Endodermal cell (in vitro differentiated cells): ENCODE measurements at regions not wholly inside any gene's neighbourhood (a gene's known extent, or its start where the extent isn't known, plus 50 kb on each side); places are given as distances from the start of the nearest gene placed in this dataset. TPM values are rescaled to one million over a fixed set of nuclear protein-coding genes. Genes with fewer than 3 reads are reported as not detected.
"Not testable (repeated sequence)": the region's sequence is repeated elsewhere in the genome, so short reads cannot be mapped to it uniquely, and the experiment has no call there.

ENCODE experiments used
- DNase-seq: peaks from one replicate; pipeline ENCODE4 v3.0.0-alpha.2; 2017
- H3K27ac ChIP-seq: 2 replicates; pipeline ENCODE4 v1.5.1; 2013; ENCODE audit warnings: mild to moderate bottlenecking, low read depth, low read length, moderate library complexity
- H3K27me3 ChIP-seq: 2 replicates; pipeline ENCODE4 v1.6.1; 2013; ENCODE audit warnings: mild to moderate bottlenecking, low read length, moderate library complexity; ENCODE audit not compliant: insufficient read depth, control insufficient read depth, poor library complexity, severe bottlenecking
- H3K36me3 ChIP-seq: 2 replicates; pipeline ENCODE4 v1.7.0; 2013; ENCODE audit warnings: mild to moderate bottlenecking, low read length, moderate library complexity; ENCODE audit not compliant: control insufficient read depth, insufficient read depth
- H3K4me1 ChIP-seq: one replicate; pipeline ENCODE4 v1.7.0; 2013; ENCODE audit warnings: low read length; ENCODE audit not compliant: control insufficient read depth, insufficient read depth
- H3K4me3 ChIP-seq: 2 replicates; pipeline ENCODE4 v1.5.1; 2013; ENCODE audit warnings: mild to moderate bottlenecking, low read length, moderate library complexity
- H3K9ac ChIP-seq: 2 replicates; pipeline ENCODE4 v1.6.1; 2013; ENCODE audit warnings: mild to moderate bottlenecking, low read length, moderate library complexity; ENCODE audit not compliant: poor library complexity, severe bottlenecking; ENCODE audit errors: extremely low read depth
- H3K9me3 ChIP-seq: 2 replicates; pipeline ENCODE4 v1.6.1; 2013; ENCODE audit warnings: mild to moderate bottlenecking, low read length, moderate library complexity; ENCODE audit not compliant: control insufficient read depth
- H3K27ac Mint-ChIP-seq: 2 replicates; pipeline ENCODE4 v1.8.0; 2020; ENCODE audit warnings: mixed read lengths
- H3K27me3 Mint-ChIP-seq: 2 replicates; pipeline ENCODE4 v1.8.0; 2021; ENCODE audit warnings: mild to moderate bottlenecking, mixed read lengths; ENCODE audit not compliant: insufficient read depth
- H3K36me3 Mint-ChIP-seq: 2 replicates; pipeline ENCODE4 v1.8.0; 2020; ENCODE audit warnings: low read depth, mixed read lengths
- H3K4me1 Mint-ChIP-seq: 2 replicates; pipeline ENCODE4 v1.8.0; 2020; ENCODE audit warnings: mixed read lengths
- H3K4me3 Mint-ChIP-seq: 2 replicates; pipeline ENCODE4 v1.8.0; 2020; ENCODE audit warnings: mild to moderate bottlenecking, moderate library complexity, mixed read lengths
- H3K9me3 Mint-ChIP-seq: 2 replicates; pipeline ENCODE4 v1.8.0; 2020; ENCODE audit warnings: mild to moderate bottlenecking, mixed read lengths
- WGBS, 2 experiments: methylation state at CpG; one replicate each; pipeline versions ENCODE4 v1.1.5 to v1.1.7; 2013; ENCODE audit warnings: missing lambda C conversion rate in 2 of 2, mixed read lengths in 1 of 2; ENCODE audit not compliant: insufficient coverage in 1 of 2, insufficient read length in 1 of 2; 5-methylcytosine and 5-hydroxymethylcytosine counted together
- microRNA-seq: library from miRNA; unstranded; fragments of <30 nt; microRNA quantifications from one replicate; pipeline ENCODE4 v1.2.0, GENCODE V29; 2020; ENCODE audit warnings: borderline microRNAs expressed
- TF ChIP-seq, protein P1 (sequence below): fragments of 200-600 bp; sonication (generic); conservative IDR thresholded peaks from 2 replicates; pipeline ENCODE4 v1.5.0; 2021; ENCODE audit warnings: antibody characterized with exemption, mild to moderate bottlenecking

GRCh38 chrX:77389891-77390290 is 57.3 kb upstream of the FGF16 start:
- no peak for DNase-seq
- Histone ChIP-seq H3K9me3 (no peaks in the 10 kb centered on the region), H3K27ac (no peak overlapping the region), H3K4me3 (no peak overlapping the region), H3K4me1 (no peaks in the 10 kb centered on the region), H3K9ac (no peak overlapping the region), H3K36me3 (no peaks in the 10 kb centered on the region), H3K27me3 (no peaks in the 10 kb centered on the region)
- 88% methylated on average over 1 of the region's 2 CpGs; no CpG with 5 or more reads in 1 of the 2 experiments for WGBS, 2 experiments
- Mint-ChIP-seq H3K27me3 (no peaks in the 10 kb centered on the region), H3K27ac (no peak overlapping the region), H3K4me1 (no peaks in the 10 kb centered on the region), H3K4me3 (no peak overlapping the region), H3K9me3 (peaks cover 88% of the 10 kb centered on the region), H3K36me3 (peaks cover 4% of the 10 kb centered on the region)
- TF ChIP-seq, protein P1, sequence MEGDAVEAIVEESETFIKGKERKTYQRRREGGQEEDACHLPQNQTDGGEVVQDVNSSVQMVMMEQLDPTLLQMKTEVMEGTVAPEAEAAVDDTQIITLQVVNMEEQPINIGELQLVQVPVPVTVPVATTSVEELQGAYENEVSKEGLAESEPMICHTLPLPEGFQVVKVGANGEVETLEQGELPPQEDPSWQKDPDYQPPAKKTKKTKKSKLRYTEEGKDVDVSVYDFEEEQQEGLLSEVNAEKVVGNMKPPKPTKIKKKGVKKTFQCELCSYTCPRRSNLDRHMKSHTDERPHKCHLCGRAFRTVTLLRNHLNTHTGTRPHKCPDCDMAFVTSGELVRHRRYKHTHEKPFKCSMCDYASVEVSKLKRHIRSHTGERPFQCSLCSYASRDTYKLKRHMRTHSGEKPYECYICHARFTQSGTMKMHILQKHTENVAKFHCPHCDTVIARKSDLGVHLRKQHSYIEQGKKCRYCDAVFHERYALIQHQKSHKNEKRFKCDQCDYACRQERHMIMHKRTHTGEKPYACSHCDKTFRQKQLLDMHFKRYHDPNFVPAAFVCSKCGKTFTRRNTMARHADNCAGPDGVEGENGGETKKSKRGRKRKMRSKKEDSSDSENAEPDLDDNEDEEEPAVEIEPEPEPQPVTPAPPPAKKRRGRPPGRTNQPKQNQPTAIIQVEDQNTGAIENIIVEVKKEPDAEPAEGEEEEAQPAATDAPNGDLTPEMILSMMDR = no peak

- H3K9me3 Mint-ChIP-seq = peaks cover 88% of the 10 kb centered on the region
- H3K4me1 Mint-ChIP-seq, H3K27ac ChIP-seq, H3K4me3 Mint-ChIP-seq, H3K36me3 Mint-ChIP-seq, H3K9me3 ChIP-seq, H3K27ac Mint-ChIP-seq, H3K27me3 Mint-ChIP-seq, H3K27me3 ChIP-seq, H3K4me1 ChIP-seq, H3K36me3 ChIP-seq, H3K4me3 ChIP-seq, H3K9ac ChIP-seq: not testable (repeated sequence)
- 82 to 93% methylated on average over 2 to 7 of the region's 7 CpGs for WGBS, 2 experiments
- peak; percentile 48 for DNase-seq
These were observed 56.8 kb upstream of the FGF16 start for GRCh38 chrX:77390365-77390764.

- Histone ChIP-seq H3K36me3 (no peaks in the 10 kb centered on the region), H3K4me1 (no peaks in the 10 kb centered on the region), H3K9ac (no peak overlapping the region), H3K27me3 (no peaks in the 10 kb centered on the region), H3K4me3 (no peak overlapping the region), H3K9me3 (no peaks in the 10 kb centered on the region), H3K27ac (no peak overlapping the region)
- TF ChIP-seq, protein P1 = no peak
- Mint-ChIP-seq H3K27me3 (no peaks in the 10 kb centered on the region), H3K27ac (no peak overlapping the region), H3K4me1 (no peaks in the 10 kb centered on the region), H3K9me3 (peaks cover 67% of the 10 kb centered on the region), H3K4me3 (no peak overlapping the region), H3K36me3 (peaks cover 1% of the 10 kb centered on the region)
- no peak for DNase-seq
- 94% methylated on average over 2 of the region's 2 CpGs; no CpG with 5 or more reads in 1 of the 2 experiments for WGBS, 2 experiments
These were observed 50.4 kb upstream of the FGF16 start for GRCh38 chrX:77396781-77397180.

Small RNAs in the stretch of these regions (microRNA-seq; reads per million reads assigned to microRNA genes)
- gene MIR325 (not detected), gene MIR384 (not detected)
